ENCODE measurements at regions not wholly inside any gene's neighbourhood (a gene's known extent, or its start where the extent isn't known, plus 50 kb on each side); places are given as distances from the start of the nearest gene placed in this dataset.

GRCh38 chr3:103381296-103382079 is 946.7 kb downstream of the ZPLD1 start:
- DNase-seq (ENCODE audit: extremely low spot score, unreplicated experiment), result no peak
- H3K36me3 Mint-ChIP-seq, result no peaks in the 10 kb centered on the region
- H3K9me3 Mint-ChIP-seq, result no peaks in the 10 kb centered on the region
- TF ChIP-seq, protein P1, sequence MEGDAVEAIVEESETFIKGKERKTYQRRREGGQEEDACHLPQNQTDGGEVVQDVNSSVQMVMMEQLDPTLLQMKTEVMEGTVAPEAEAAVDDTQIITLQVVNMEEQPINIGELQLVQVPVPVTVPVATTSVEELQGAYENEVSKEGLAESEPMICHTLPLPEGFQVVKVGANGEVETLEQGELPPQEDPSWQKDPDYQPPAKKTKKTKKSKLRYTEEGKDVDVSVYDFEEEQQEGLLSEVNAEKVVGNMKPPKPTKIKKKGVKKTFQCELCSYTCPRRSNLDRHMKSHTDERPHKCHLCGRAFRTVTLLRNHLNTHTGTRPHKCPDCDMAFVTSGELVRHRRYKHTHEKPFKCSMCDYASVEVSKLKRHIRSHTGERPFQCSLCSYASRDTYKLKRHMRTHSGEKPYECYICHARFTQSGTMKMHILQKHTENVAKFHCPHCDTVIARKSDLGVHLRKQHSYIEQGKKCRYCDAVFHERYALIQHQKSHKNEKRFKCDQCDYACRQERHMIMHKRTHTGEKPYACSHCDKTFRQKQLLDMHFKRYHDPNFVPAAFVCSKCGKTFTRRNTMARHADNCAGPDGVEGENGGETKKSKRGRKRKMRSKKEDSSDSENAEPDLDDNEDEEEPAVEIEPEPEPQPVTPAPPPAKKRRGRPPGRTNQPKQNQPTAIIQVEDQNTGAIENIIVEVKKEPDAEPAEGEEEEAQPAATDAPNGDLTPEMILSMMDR (conservative IDR thresholded peaks at IDR 0.05), result no peak
- no peaks in the 10 kb centered on the region for H3K27me3 Mint-ChIP-seq
- H3K27ac Mint-ChIP-seq, result peak overlapping the region; percentile 14
- H3K4me3 Mint-ChIP-seq, result no peak overlapping the region
- peaks cover 4% of the 10 kb centered on the region for H3K4me1 Mint-ChIP-seq (ENCODE audit: unreplicated experiment)

GRCh38 chr3:103385961-103386656 is 951.3 kb downstream of the ZPLD1 start:
- H3K9me3 Mint-ChIP-seq, result no peaks in the 10 kb centered on the region
- H3K4me3 Mint-ChIP-seq, result no peak overlapping the region
- DNase-seq (ENCODE audit: extremely low spot score, unreplicated experiment), result no peak
- H3K27ac Mint-ChIP-seq, result no peak overlapping the region
- no peaks in the 10 kb centered on the region for H3K27me3 Mint-ChIP-seq
- H3K36me3 Mint-ChIP-seq, result no peaks in the 10 kb centered on the region
- TF ChIP-seq, protein P1 (conservative IDR thresholded peaks at IDR 0.05), result no peak
- peaks cover 8% of the 10 kb centered on the region for H3K4me1 Mint-ChIP-seq (ENCODE audit: unreplicated experiment)

- Mint-ChIP-seq H3K9me3 (no peaks in the 10 kb centered on the region), H3K36me3 (no peaks in the 10 kb centered on the region), H3K4me1 (ENCODE audit: unreplicated experiment) (peaks cover 4% of the 10 kb centered on the region), H3K27ac (no peak overlapping the region), H3K4me3 (no peak overlapping the region), H3K27me3 (no peaks in the 10 kb centered on the region)
- DNase-seq (ENCODE audit: extremely low spot score, unreplicated experiment), result no peak
- TF ChIP-seq, protein P1 (conservative IDR thresholded peaks at IDR 0.05), result no peak
Observed at GRCh38 chr3:103388214-103388613, 953.4 kb downstream of the ZPLD1 start.

GRCh38 chr3:103389356-103389755 is 954.5 kb downstream of the ZPLD1 start:
- H3K27ac Mint-ChIP-seq, result no peak overlapping the region

DNA sequence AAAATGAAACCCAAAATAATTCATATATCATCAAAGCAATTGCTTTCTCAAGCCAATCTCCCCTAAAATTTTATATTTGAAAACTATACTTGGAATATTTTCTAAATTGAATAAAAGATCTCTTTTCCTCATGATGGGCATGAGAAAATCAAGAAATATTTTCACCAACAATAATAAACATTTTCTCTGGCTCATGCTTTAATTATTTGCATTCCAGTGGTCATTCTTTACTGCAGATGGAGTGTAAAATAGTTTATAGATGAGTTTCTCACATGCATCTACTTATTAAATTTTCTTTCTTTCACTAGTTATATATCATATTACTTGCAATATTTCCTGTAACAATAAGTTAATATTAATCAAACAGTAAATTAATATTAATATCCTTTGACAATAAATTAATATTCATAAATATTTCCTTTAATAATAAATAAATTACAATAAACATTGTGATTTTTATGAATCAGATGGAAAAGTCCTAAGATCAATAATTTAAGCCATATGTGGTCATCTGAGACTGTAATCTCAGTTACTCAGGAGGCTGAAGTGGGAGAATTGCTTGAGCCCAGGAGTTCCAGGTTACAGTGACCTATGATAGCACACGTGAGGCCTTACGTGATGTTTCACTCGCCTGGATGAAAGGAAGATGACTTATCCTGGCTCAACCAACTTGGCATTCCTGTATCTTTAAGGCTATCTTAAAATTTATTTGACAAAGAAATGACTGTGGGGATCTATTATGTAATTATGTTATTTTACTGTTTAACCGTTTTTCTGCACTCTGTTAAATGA is 958.8 kb downstream of the ZPLD1 start:
- Mint-ChIP-seq H3K27ac (no peak overlapping the region), H3K36me3 (no peaks in the 10 kb centered on the region), H3K27me3 (no peaks in the 10 kb centered on the region), H3K9me3 (no peaks in the 10 kb centered on the region), H3K4me3 (no peak overlapping the region), H3K4me1 (ENCODE audit: unreplicated experiment) (peaks cover 4% of the 10 kb centered on the region)
- DNase-seq (ENCODE audit: extremely low spot score, unreplicated experiment), result no peak
- TF ChIP-seq, protein P1 (conservative IDR thresholded peaks at IDR 0.05), result no peak

More at GRCh38 chr3:103389356-103389755, 954.5 kb downstream of the ZPLD1 start:
- TF ChIP-seq, protein P1 (conservative IDR thresholded peaks at IDR 0.05), result no peak
- H3K4me1 Mint-ChIP-seq (ENCODE audit: unreplicated experiment), result peaks cover 4% of the 10 kb centered on the region
- DNase-seq (ENCODE audit: extremely low spot score, unreplicated experiment), result no peak
- no peaks in the 10 kb centered on the region for H3K36me3 Mint-ChIP-seq
- H3K27me3 Mint-ChIP-seq, result no peaks in the 10 kb centered on the region
- H3K9me3 Mint-ChIP-seq, result no peaks in the 10 kb centered on the region
- H3K4me3 Mint-ChIP-seq, result no peak overlapping the region

Data from type B pancreatic cell (in vitro differentiated cells).